Gastrocnemius medialis (tissue), 4 donors: ENCODE measurements at regions not wholly inside any gene's neighbourhood (a gene's known extent, or its start where the extent isn't known, plus 50 kb on each side); places are given as distances from the start of the nearest gene placed in this dataset.
"Not testable (repeated sequence)": the region's sequence is repeated elsewhere in the genome, so short reads cannot be mapped to it uniquely, and the experiment has no call there.

Experiments used
- ATAC-seq, 2 donors: fragments of 150-250 bp; one replicate each; pipeline ENCODE4 v1.9.1; 2016
- DNase-seq, 2 donors: peaks; one replicate each; pipeline ENCODE4 v3.0.0-alpha.2; 2019
- H3K27ac ChIP-seq, 4 donors: fragments of 200-600 bp; sonication (generic); 1 replicate in 1 of 4; 2 replicates in 3 of 4; pipeline ENCODE4 v1.5.1; 2016 to 2018; ENCODE audit warnings: mild to moderate bottlenecking in 2 of 4, moderate library complexity in 1 of 4
- H3K27me3 ChIP-seq, 3 donors: fragments of 200-600 bp; sonication (generic) in 2 of 3; 1 replicate in 1 of 3; 2 replicates in 2 of 3; pipeline versions ENCODE4 v1.5.1 to v1.6.0; 2016 to 2019; ENCODE audit warnings: mild to moderate bottlenecking in 1 of 3, moderate library complexity in 1 of 3
- H3K36me3 ChIP-seq, 2 donors: fragments of 200-600 bp; sonication (generic) in 1 of 2; one replicate each; pipeline ENCODE4 v1.5.1; 2017 to 2018
- H3K4me1 ChIP-seq, 2 donors: fragments of 200-600 bp; sonication (generic) in 1 of 2; one replicate each; pipeline ENCODE4 v1.5.1; 2016 to 2017; ENCODE audit warnings: mild to moderate bottlenecking in 2 of 2
- H3K4me3 ChIP-seq, 4 donors: fragments of 200-600 bp; sonication (generic) in 3 of 4; 1 replicate in 1 of 4; 2 replicates in 3 of 4; pipeline ENCODE4 v1.5.1; 2016 to 2019; ENCODE audit warnings: mild to moderate bottlenecking in 2 of 4
- H3K9me3 ChIP-seq, 3 donors: fragments of 200-600 bp; sonication (generic) in 2 of 3; 1 replicate in 1 of 3; 2 replicates in 2 of 3; pipeline ENCODE4 v1.5.1; 2016 to 2019
- CTCF ChIP-seq, 5 experiments: fragments of 450-650 bp in 3 of 5; fragments of 200-600 bp in 2 of 5; sonication (generic) in 2 of 5; IDR thresholded peaks in 4 of 5; conservative IDR thresholded peaks in 1 of 5; 1 replicate in 4 of 5; 2 replicates in 1 of 5; pipeline ENCODE4 v1.5.1; 2016 to 2019; ENCODE audit warnings: antibody characterized with exemption in 5 of 5, mild to moderate bottlenecking in 3 of 5, moderate library complexity in 3 of 5
- POLR2A ChIP-seq, 2 donors: fragments of 450-650 bp; IDR thresholded peaks; one replicate each; pipeline ENCODE4 v1.6.1; 2017; ENCODE audit warnings: antibody characterized with exemption in 2 of 2, mild to moderate bottlenecking in 2 of 2, moderate library complexity in 2 of 2
- in situ Hi-C, 4 donors: fragments of 200-750 bp; cut with MboI; loops; one replicate each; pipeline versions ENCODE4 v1.15.0 to v1.8.0; 2017; ENCODE audit warnings: low sequenced_read_pairs in 4 of 4
- intact Hi-C: fragments of 100-400 bp; cut with DNase I; formaldehyde crosslinking; loops from one replicate; pipeline ENCODE4 v1.15.1; 2023; ENCODE audit warnings: low total_unique reads

DNA sequence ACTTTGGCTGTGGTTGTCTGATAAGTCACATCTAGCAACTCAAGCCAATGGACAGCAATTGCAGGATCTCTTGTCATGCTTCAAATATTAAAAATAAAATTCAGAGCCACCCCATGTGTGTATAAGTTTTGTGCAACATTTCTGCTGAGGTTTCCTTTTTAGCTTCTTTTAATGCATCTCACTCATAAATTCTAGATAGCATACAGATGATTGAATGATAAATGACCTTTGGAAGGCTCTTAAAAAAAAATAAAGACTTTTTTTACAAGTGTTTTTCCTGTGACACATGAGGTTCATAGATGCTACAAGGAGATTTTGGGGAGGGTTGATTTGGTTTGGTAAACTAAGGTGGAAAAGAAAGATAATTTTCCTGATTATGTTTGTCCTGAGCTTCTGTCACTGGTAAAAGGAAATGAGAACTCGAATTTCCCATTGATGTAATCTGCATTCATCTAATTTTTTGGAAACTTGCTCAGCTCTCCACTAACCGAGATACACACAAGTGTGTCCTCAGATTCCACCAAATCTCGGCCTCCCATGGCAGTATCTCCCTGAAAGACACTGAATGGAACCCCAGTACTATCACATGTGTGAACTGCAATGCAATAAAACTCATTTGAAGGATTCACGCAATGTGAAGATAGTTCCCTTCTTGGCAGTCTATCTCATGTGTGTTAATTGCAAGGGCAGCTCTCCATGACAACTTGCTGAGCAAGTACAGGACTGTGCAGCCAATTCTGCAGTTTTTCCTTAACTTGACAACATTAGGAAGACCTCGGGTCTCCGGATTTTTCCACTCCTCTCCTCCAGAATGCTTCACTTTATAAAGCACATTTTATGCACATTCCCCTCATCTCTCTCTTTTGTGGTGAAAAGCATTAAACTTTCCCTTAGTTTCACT, 185.4 kb upstream of the PFKP start:
- intact Hi-C loops, result no loop called here
- Histone ChIP-seq H3K4me1 (no peaks in the 10 kb centered on the region), H3K27me3 (no peaks in the 10 kb centered on the region), H3K27ac (no peak overlapping the region), H3K9me3 (no peaks in the 10 kb centered on the region), H3K4me3 (no peak overlapping the region), H3K36me3 (no peaks in the 10 kb centered on the region)
- ATAC-seq (no peak), DNase-seq (no peak)
- in situ Hi-C loops, result no loop called here
- TF ChIP-seq POLR2A (IDR thresholded peaks at IDR 0.05) (no peak), CTCF (IDR thresholded peaks at IDR 0.05 in 4 of 5, conservative IDR thresholded peaks at IDR 0.05 in 1 of 5) (no peak)

DNA sequence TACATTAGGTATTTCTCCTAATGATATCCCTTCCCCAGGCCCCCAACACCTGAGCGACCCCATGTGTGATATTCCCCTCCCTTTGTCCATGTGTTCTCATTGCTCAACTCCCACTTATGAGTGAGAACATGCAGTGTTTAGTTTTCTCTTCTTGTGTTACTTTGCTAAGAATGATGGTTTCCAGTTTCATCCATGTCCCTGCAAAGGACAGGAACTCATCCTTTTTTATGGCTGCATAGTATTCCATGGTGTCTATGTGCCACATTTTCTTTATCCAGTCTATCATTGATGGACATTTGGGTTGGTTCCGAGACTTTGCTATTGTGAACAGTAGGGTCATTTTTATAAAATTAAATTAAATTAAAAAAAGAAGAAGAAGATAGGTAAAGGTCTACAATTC, 187.3 kb upstream of the PFKP start:
- not testable (repeated sequence) for DNase-seq

GRCh38 chr10:2878818-2879217, 188.5 kb upstream of the PFKP start:
- Histone ChIP-seq H3K27me3 (no peaks in the 10 kb centered on the region), H3K9me3 (no peaks in the 10 kb centered on the region), H3K36me3 (no peaks in the 10 kb centered on the region), H3K27ac (no peak overlapping the region), H3K4me1 (no peaks in the 10 kb centered on the region), H3K4me3 (no peak overlapping the region)
- no peak for ATAC-seq
- no peak for TF ChIP-seq POLR2A (IDR thresholded peaks at IDR 0.05)
- no peak for TF ChIP-seq CTCF (IDR thresholded peaks at IDR 0.05 in 4 of 5, conservative IDR thresholded peaks at IDR 0.05 in 1 of 5)
- DNase-seq, result no peak
- intact Hi-C loops (loop anchor here (5.0 kb wide), 1 partner anchor 252 kb away; no protein-coding TSS in a partner anchor), in situ Hi-C loops (no loop called here)

More for the DNA sequence above, 187.3 kb upstream of the PFKP start:
- H3K36me3 ChIP-seq, ATAC-seq, intact Hi-C loops, H3K27ac ChIP-seq, H3K4me3 ChIP-seq, H3K9me3 ChIP-seq, in situ Hi-C loops, H3K27me3 ChIP-seq, H3K4me1 ChIP-seq: not testable (repeated sequence)

DNA sequence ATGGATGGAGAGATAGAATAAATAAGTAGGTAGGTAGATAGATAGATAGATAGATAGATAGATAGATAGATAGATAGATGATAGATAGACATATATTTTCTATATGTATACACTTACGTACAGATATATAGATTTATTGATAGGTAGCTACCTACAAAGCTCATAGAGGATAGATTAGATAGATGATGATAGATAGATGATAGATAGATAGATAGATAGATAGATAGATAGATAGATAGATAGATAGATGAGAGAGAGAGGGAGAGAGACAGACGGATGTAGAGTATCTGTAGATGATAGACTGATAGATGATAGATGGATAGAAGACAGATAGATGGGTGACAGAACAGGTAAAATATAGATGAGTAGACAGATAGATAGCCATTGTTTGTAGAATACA, 191.3 kb upstream of the PFKP start:
- Histone ChIP-seq H3K36me3 (no peaks in the 10 kb centered on the region), H3K27ac (no peak overlapping the region), H3K4me3 (no peak overlapping the region), H3K4me1 (no peaks in the 10 kb centered on the region), H3K27me3 (no peaks in the 10 kb centered on the region), H3K9me3 (no peaks in the 10 kb centered on the region)
- TF ChIP-seq POLR2A (IDR thresholded peaks at IDR 0.05), result no peak
- no peak for TF ChIP-seq CTCF (IDR thresholded peaks at IDR 0.05 in 4 of 5, conservative IDR thresholded peaks at IDR 0.05 in 1 of 5)
- ATAC-seq (no peak), DNase-seq (no peak)
- in situ Hi-C loops (no loop called here), intact Hi-C loops (loop anchor here (5.0 kb wide), 1 partner anchor 249 kb away; no protein-coding TSS in a partner anchor)

GRCh38 chr10:2874963-2875362, 192.4 kb upstream of the PFKP start:
- DNase-seq (no peak), ATAC-seq (no peak)
- Histone ChIP-seq H3K27ac (no peak overlapping the region), H3K9me3 (no peaks in the 10 kb centered on the region), H3K4me1 (no peaks in the 10 kb centered on the region), H3K36me3 (no peaks in the 10 kb centered on the region), H3K27me3 (no peaks in the 10 kb centered on the region), H3K4me3 (no peak overlapping the region)
- no peak for TF ChIP-seq CTCF (IDR thresholded peaks at IDR 0.05 in 4 of 5, conservative IDR thresholded peaks at IDR 0.05 in 1 of 5)
- no peak for TF ChIP-seq POLR2A (IDR thresholded peaks at IDR 0.05)
- intact Hi-C loops, result loop anchor here (5.0 kb wide), 1 partner anchor 248 kb away; no protein-coding TSS in a partner anchor
- in situ Hi-C loops, result no loop called here
